ENCODE measurements at regions not wholly inside any gene's neighbourhood (a gene's known extent, or its start where the extent isn't known, plus 50 kb on each side); places are given as distances from the start of the nearest gene placed in this dataset.
A peak's percentile ranks its signal among the peaks of the same experiment; 100 is the strongest.

GRCh38 chr2:76202866-76203265 is 492.2 kb upstream of the GCFC2 start:
- no peaks in the 10 kb centered on the region for H3K36me3 Mint-ChIP-seq
- no peak for TF ChIP-seq ZNF532 (CRISPR knock-in tag; IDR thresholded peaks at IDR 0.05; ENCODE audit: borderline replicate concordance)
- CTCF ChIA-PET: no interaction called here
- DNase-seq (ENCODE audit: low spot score): no peak
- ATAC-seq: no peak
- peaks cover 15% of the 10 kb centered on the region for H3K4me1 Mint-ChIP-seq
- no peaks in the 10 kb centered on the region for H3K27me3 Mint-ChIP-seq (ENCODE audit: low read depth)
- no peak overlapping the region for H3K27ac Mint-ChIP-seq
- no peaks in the 10 kb centered on the region; the same call in none of the 2 replicates for H3K9me3 Mint-ChIP-seq
- POLR2A ChIA-PET: no interaction called here
- no peak overlapping the region for H3K4me3 Mint-ChIP-seq

- no peak overlapping the region for H3K27ac Mint-ChIP-seq
- ATAC-seq (peak; percentile 86), DNase-seq (ENCODE audit: low spot score) (peak; percentile 81)
- peaks cover 22% of the 10 kb centered on the region for H3K4me1 Mint-ChIP-seq
- H3K9me3 Mint-ChIP-seq: no peaks in the 10 kb centered on the region; the same call in 1 of the 2 replicates
- H3K4me3 Mint-ChIP-seq: no peak overlapping the region
- H3K27me3 Mint-ChIP-seq (ENCODE audit: low read depth): no peaks in the 10 kb centered on the region
- H3K36me3 Mint-ChIP-seq: no peaks in the 10 kb centered on the region
- ChIA-PET POLR2A (no interaction called here), CTCF (interaction anchor here (0.7 to 2.7 kb wide), 3 partner anchors 9 to 401 kb away, joined by 3 to 21 read pairs (median 3); no protein-coding TSS in a partner anchor)
- TF ChIP-seq CTCF (IDR thresholded peaks at IDR 0.05) (peak; percentile 69), SMAD4 (CRISPR knock-in tag; IDR thresholded peaks at IDR 0.05) (no peak)
These were observed 487.2 kb upstream of the GCFC2 start for GRCh38 chr2:76197842-76198448.

GRCh38 chr2:76197428-76197827 is 486.7 kb upstream of the GCFC2 start:
- CTCF ChIA-PET: interaction anchor here (0.6 to 2.7 kb wide), 4 partner anchors 9 to 745 kb away, joined by 3 to 21 read pairs (median 3); no protein-coding TSS in a partner anchor
- POLR2A ChIA-PET: no interaction called here
- no peaks in the 10 kb centered on the region for H3K9me3 Mint-ChIP-seq
- no peak for TF ChIP-seq ZNF281 (CRISPR knock-in tag; IDR thresholded peaks at IDR 0.05)
- TF ChIP-seq NR3C1 (CRISPR knock-in tag; conservative IDR thresholded peaks at IDR 0.05; ENCODE audit: low read depth): no peak
- TF ChIP-seq NR1H2 (CRISPR knock-in tag; IDR thresholded peaks at IDR 0.05): no peak
- no peak for TF ChIP-seq JAZF1 (CRISPR knock-in tag; IDR thresholded peaks at IDR 0.05)
- TF ChIP-seq RORB (CRISPR knock-in tag; IDR thresholded peaks at IDR 0.05): no peak
- TF ChIP-seq SOX15 (CRISPR knock-in tag; IDR thresholded peaks at IDR 0.05): no peak
- no peak for TF ChIP-seq OVOL2 (CRISPR knock-in tag; IDR thresholded peaks at IDR 0.05; ENCODE audit: borderline replicate concordance)
- no peak for TF ChIP-seq CDX4 (CRISPR knock-in tag; IDR thresholded peaks at IDR 0.05; ENCODE audit: borderline replicate concordance)
- no peak for TF ChIP-seq ZNF317 (CRISPR knock-in tag; IDR thresholded peaks at IDR 0.05; ENCODE audit: borderline replicate concordance, low read depth)
- no peak for TF ChIP-seq ERG (CRISPR knock-in tag; IDR thresholded peaks at IDR 0.05)
- TF ChIP-seq SP1 (CRISPR knock-in tag; conservative IDR thresholded peaks at IDR 0.05): no peak
- no peak for TF ChIP-seq IRF1 (CRISPR knock-in tag; IDR thresholded peaks at IDR 0.05)
- no peak for TF ChIP-seq ZNF425 (CRISPR knock-in tag; conservative IDR thresholded peaks at IDR 0.05)
- TF ChIP-seq ZNF219 (CRISPR knock-in tag; IDR thresholded peaks at IDR 0.05; ENCODE audit: borderline replicate concordance): no peak

More at GRCh38 chr2:76197428-76197827, 486.7 kb upstream of the GCFC2 start:
- H3K36me3 Mint-ChIP-seq: no peaks in the 10 kb centered on the region
- no peak overlapping the region for H3K4me3 Mint-ChIP-seq
- DNase-seq (ENCODE audit: low spot score) (no peak), ATAC-seq (peak; percentile 51)
- peaks cover 22% of the 10 kb centered on the region for H3K4me1 Mint-ChIP-seq
- H3K27ac Mint-ChIP-seq: no peak overlapping the region
- no peaks in the 10 kb centered on the region for H3K27me3 Mint-ChIP-seq (ENCODE audit: low read depth)
